HK-2 (cell line): ENCODE measurements at regions not wholly inside any gene's neighbourhood (a gene's known extent, or its start where the extent isn't known, plus 50 kb on each side); places are given as distances from the start of the nearest gene placed in this dataset.
"Not testable (repeated sequence)": the region's sequence is repeated elsewhere in the genome, so short reads cannot be mapped to it uniquely, and the experiment has no call there.

Source experiments
- DNase-seq: peaks from one replicate; pipeline ENCODE4 v3.0.0-alpha.2; 2018; ENCODE audit not compliant: unreplicated experiment

DNA sequence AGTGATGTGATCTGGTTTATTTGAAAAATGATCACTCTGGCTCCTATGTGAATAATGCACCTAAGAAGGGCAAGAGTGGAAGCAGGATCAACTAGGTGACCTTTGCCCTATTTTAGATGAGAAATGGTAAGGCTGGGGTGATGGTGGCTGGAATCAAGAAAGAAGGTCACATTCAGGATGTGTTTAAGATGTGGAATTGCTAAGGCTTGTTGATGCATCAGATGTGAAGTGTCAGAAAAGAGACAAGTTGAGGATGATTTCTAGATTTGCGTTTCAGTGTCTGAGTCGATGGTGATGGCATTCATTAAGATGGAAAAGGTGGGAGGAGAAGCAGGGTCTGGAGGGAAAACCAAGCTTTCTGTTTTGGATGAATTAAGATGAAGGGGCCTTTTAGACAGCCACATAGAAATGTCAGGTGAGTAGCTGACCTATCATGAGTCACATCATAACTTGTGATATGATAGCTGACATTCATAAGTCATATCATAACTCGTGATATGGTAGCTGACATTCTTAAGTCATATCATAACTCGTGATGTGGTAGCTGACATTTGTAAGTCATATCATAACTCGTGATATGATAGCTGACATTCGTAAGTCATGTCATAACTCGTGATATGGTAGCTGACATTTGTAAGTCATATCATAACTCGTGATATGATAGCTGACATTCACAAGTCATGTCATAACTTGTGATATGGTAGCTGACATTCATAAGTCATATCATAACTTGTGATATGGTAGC, 101.2 kb upstream of the SEC11C start:
- no peak for DNase-seq

DNA sequence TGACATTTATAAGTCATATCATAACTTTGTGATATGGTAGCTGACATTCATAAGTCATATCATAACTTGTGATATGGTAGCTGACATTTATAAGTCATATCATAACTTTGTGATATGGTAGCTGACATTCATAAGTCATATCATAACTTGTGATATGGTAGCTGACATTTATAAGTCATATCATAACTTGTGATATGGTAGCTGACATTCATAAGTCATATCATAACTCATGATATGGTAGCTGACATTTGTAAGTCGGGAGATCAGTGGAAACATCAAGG, 100.7 kb upstream of the SEC11C start:
- DNase-seq = not testable (repeated sequence)

DNA sequence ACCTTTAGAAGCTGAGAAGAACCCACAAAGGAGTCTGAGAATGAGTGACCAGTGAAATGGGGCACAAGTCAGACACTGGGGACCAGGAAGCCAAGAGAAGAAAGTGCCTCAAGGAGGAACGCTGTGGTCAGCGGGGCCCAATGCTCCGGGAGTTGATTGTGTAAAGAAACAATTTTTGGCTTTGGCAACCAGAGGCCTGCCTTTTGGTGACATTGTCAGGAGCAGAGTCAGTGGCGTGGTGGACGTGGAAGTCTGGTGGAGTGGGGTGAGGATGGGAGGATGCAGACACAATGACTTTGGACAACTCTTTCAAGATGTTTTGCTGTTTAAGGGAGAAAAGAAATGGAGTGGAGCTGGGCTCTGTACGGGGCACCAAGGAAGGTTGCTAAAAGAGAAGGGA, 100.2 kb upstream of the SEC11C start:
- DNase-seq = no peak

- DNase-seq = no peak
Measured at GRCh38 chr18:59040770-59041148, 98.9 kb upstream of the SEC11C start.

DNA sequence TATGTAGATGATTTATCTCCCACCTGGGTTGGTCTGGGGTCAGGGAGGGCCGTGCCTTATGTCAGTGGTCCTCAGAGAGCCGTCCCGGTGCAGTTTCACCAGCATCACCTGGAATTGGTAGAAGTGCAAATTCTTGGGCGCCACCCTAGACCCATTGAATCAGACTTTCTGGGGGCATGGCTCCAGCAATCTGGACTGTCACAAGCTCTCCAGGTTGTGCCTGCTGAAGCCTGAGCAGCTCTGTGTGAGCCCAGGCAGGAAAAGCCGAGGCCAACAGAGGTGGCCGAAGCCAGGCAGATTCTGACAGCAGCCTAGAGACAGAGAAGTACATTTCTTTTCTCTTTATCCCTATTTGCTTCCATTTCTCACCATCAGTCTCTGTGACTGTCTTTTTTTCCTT, 98.4 kb upstream of the SEC11C start:
- DNase-seq = no peak

DNA sequence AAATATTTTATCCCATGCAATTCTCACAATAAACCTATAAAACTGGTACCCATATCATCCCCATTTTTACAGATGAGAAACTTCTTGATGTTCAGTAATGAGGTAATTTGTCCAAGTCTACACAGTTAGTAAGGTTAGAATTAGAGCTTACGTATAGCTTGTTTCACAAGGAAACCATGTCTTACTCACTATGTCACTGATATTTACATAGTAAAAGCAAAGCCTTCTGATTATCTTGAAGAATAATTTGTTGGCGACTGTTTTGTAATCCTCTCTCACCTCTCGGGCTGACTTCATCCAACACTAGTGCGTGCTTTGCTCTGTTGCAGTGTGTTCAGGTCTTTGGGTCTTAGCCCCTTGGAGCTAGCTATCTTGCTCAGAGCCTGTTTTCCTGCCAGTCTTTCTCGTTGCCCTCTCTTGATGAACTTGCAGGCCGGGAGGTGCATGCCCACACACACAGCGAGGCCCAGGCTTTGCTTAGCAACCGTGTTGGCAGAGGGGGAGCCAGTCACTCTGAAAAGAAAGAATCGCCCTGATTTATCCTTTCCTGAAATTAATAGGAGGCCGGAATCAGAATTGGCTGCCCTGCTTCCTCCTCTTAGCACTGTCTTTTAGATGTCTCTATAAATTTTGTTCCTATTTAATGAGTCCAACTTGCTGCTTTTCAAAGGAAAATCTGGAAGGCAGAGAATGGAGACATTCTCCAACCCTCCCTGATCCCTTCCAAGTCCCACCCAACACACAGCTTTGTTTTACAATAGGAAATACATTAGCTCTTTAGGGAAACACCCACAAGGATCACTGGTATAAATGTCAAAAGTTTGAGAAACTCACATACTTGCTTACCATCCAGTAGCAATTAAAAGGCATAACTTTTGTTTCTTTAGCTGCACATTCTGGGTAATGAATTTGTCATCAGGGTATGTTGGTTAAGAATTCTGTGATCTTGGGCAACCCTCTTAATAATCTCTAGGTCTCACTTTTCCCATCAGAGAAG, 97.6 kb upstream of the SEC11C start:
- DNase-seq = no peak

DNA sequence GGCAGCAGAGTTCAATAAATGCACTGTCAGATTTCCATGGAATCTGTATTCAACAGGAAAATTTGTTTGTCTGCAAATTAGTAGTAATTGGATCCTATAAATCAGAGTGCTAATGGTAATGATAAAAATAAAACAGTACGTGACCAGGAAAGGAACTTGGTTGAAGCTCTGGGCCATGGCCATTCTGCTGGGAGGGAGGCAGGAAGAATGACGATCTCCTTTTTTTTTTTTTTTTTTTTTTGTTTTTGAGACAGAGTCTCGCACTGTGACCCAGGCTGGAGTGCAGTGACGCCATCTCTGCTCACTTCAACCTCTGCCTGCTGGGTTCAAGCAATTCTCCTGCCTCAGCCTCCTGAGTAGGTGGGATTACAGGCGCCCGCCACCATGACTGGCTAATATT, 94.8 kb upstream of the SEC11C start:
- no peak for DNase-seq

DNA sequence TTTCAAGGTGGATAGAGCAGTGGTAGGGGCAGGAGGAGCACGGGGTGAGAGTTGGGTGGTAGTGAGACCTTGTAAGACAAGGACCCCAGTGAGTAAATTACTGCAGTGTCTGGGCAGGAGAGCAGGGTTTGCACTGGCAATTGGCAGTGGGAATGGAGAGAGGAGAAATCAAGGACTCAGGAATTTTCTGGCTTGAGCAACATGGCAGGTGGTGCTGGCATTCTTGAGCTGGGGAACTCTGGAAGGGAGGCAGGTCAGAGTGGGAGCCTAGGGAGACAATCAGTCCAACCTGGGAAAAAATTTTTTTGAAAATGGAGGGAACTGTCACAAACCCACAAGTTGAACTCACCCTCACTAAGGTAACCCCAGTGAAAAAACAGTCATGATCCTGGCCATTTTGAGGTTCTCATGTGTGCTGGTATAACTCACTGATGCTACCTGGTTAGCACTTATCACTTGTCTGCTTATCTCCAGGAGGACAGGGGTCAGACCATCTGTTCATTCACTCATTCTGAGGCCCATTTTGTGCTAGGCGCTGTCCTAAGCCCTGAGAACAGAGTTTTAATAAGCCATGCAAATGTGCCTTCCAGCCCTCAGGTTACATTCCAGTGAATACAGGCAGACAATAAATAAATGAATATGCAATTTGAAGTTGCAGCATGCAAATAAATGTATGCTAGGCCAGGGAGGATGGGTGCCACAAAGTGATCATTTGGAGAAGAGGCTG, 92.2 kb upstream of the SEC11C start:
- DNase-seq = no peak

DNA sequence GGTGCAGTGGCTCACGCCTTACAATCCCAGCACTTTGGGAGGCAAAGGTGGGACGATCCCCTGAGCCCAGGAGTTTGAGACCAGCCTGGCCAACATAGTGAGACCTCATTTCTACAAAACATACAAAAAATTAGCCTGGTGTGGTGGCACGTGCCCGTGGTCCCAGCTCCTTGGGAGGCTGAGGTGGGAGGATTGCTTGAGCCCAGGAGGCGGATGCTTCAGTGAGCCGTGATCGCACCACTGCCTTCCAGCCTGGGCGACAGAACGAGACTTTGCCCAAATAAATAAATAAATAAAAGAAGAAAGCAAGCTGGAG, 91.7 kb upstream of the SEC11C start:
- no peak for DNase-seq

GRCh38 chr18:59048378-59048777, 91.3 kb upstream of the SEC11C start:
- DNase-seq = no peak

DNA sequence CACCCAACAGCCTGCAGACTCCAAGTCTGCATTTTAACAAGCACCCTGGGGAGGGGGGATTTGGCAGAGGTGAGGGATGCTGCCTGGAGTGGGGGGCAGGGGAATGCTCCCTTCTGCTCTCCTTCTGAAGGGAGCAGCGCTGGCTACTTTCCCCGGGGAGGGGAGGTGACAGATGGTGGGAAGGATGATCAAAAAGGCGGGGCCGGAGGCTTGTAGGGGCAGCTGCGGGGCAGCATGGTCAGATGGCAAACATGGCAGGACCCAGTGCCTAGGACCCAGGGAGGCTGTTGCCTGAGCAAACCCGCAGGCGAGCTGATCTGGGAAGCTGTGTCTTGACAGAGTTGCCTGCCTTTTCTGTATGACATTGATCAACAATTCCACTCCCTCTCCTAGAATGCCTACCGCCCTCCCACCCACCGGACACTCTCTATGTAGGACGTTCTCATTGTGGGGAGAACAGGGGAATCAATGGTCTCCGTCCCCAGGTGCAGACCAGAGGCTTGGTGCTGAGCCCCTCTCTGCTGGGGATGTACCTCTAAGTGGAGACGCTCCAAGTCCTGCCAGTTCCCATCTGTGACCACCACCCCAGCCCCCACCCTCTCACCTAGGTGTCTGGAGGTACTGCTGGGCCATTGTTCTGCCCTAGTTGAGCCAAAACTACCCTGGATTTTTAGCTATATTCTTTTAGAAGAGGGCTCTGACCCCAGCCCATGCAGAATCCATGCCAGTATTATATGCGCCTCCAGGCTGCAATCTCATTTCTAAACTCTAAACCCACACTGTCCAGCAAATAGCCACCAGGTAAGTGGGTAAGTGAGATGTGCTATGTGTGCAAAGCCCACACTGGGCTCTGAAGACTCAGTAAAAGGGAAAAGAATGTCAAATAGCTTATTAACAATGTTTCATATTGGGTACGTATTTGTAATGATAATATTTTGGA, 89.7 kb upstream of the SEC11C start:
- no peak for DNase-seq

GRCh38 chr18:59050661-59051057, 89.0 kb upstream of the SEC11C start:
- no peak for DNase-seq

DNA sequence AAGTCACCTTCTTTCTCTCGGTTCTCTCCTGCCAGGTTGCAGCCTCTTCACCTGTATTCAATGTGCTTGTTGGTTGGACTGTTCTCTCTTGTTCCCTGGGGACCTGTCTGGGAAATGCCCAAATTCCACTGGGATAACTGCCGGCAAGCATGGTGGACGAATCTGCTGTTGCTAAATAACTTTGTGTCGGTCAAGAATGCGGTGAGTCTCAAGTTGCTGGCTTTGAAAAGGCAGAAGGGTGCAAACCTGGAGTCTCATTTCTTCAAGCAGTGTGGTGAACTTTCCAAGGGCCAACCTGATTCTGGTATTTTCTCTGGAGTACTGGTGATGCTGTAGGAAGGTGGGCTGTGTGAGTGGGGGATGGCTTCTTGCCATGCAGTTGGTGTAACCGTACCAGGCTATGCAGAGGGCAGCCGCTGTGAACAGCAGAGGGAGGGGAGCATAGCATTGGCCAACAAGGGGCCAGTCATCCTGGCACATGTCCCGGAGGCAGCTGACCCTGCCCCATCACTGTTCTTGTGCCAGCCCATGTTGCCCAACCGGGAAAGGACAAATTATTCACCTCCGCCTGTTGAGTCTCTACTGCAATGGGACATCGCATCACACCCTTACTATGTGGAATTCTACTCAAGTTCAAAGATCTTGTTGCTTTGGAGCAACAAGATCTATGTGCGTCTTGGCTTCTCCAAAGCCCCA, 88.1 kb upstream of the SEC11C start:
- no peak for DNase-seq

- DNase-seq = no peak
Measured at GRCh38 chr18:59052965-59053820, 86.5 kb upstream of the SEC11C start.

GRCh38 chr18:59054496-59055287, 85.0 kb upstream of the SEC11C start:
- no peak for DNase-seq

GRCh38 chr18:59055345-59056032, 84.2 kb upstream of the SEC11C start:
- DNase-seq = no peak

GRCh38 chr18:59056706-59057492, 82.8 kb upstream of the SEC11C start:
- no peak for DNase-seq

DNA sequence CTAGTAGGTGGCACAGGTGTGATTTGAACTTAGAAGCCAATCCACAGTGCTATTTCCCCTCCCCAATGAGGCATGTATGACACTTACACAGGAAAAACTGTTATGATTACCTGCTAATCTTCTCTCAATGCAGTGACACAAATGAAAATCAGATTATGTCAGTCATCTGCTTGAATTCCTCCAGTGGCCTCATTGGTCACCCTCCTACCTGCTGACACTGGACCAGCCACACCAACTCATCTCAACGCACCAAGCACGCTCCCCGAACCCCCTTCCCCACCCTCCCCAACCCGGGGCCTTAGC, 82.2 kb upstream of the SEC11C start:
- no peak for DNase-seq
